ENCODE measurements at regions not wholly inside any gene's neighbourhood (a gene's known extent, or its start where the extent isn't known, plus 50 kb on each side); places are given as distances from the start of the nearest gene placed in this dataset.

DNA sequence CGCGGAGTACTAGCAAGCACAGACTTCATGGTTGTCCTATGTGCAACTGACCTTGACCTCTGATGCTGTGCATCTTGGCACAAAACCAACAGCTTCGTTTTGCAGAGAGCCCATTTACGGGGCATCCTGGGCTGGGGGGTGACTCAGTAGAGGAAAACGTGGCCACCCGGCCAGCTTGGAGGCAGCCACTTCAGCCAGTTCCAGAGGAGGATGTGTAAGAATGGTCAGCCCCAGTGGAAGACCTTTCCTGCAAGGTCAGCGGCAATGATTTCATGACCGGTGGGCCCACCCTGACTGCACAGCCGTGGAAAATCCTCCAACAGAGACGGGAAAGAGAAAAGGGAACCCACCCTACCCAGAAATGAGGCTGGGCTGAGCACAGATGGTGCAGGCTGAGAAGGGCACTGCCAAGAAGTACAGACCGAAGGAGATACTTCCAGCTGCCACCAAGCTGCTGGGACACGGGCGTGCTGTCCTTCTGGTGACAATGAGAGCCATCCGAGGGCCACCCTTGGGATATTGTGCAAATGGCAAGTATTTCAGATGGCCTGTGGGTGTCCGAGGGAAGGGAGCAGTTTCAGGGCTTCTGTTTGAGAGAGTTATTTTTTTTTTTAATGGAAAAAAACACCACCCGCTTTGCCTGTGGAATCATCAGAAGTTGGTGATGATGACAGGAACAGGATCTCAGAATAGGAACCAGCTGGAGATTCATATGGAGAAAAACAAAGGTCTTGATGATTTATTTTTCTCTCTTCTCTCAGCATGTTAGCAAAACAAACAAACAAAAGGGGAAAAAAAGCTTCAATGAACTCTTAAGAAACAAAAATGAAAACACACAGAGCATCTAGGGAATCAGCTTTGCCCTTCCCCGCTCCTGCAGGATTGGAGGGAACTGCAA lies 120.2 kb upstream of the RFLNA start:
- Mint-ChIP-seq H3K4me3 (no peak overlapping the region), H3K4me1 (no peaks in the 10 kb centered on the region), H3K9me3 (no peaks in the 10 kb centered on the region), H3K27ac (no peak overlapping the region), H3K36me3 (no peaks in the 10 kb centered on the region)
- ATAC-seq (no peak), DNase-seq (ENCODE audit: low spot score in 2 of 2) (no peak)

DNA sequence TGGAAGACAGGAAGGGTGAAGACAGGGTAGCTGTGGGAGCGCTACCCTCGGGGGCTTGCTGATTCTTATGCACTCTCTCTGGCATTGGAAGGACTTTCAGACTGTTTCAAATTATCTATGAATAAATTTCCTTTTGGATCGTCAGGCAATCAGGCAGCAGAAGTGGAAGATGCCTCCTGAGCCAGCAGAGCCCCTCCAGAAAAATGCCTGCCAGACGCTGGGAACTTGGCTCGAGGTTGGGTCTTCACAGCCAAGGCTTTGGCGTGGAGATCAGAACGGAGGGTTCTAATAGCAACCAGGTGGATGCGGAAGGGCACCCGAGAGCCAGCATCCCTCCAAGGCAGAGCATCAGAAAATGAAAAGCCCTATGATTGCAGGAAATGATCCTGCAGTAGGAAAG lies 119.2 kb upstream of the RFLNA start:
- ATAC-seq (no peak), DNase-seq (ENCODE audit: low spot score in 2 of 2) (no peak)
- H3K4me3 Mint-ChIP-seq: no peak overlapping the region
- H3K4me1 Mint-ChIP-seq: no peaks in the 10 kb centered on the region
- no peaks in the 10 kb centered on the region for H3K9me3 Mint-ChIP-seq
- H3K36me3 Mint-ChIP-seq: no peaks in the 10 kb centered on the region
- no peak overlapping the region for H3K27ac Mint-ChIP-seq

DNA sequence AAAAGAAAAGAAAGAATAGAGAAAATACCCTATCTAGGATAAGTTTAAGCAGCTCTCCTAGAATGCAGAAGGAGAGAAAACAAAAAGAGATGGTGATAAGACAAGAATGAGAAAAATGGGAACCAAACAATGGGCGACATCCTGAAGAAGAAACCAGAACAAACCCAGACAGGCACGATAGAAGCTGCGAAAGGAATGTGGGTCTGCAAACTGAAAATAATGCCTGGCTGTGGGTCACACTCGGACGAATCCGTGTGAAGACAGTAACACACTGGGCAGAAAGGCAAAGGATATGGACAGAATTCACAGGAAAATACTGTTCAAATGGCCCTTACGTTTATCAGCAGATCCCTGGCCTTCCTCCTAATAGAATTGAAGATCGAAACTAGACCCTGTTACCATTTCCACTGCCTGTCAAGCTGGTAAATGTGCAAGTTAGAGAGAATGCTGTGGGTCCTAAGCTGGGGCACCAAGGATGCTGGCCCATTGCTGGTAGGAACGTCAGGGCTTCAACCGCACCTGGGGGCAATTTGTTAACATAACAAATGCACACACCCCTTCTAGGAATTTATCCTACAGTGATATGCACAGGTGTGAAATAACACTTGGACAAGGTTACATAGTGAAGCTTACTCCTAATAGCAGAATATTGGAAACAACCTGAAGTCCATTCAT lies 117.5 kb upstream of the RFLNA start:
- DNase-seq (ENCODE audit: low spot score in 2 of 2) (no peak), ATAC-seq (no peak)
- H3K4me3 Mint-ChIP-seq: no peak overlapping the region
- no peak overlapping the region for H3K27ac Mint-ChIP-seq
- no peaks in the 10 kb centered on the region for H3K9me3 Mint-ChIP-seq
- H3K36me3 Mint-ChIP-seq: no peaks in the 10 kb centered on the region
- H3K4me1 Mint-ChIP-seq: no peaks in the 10 kb centered on the region

DNA sequence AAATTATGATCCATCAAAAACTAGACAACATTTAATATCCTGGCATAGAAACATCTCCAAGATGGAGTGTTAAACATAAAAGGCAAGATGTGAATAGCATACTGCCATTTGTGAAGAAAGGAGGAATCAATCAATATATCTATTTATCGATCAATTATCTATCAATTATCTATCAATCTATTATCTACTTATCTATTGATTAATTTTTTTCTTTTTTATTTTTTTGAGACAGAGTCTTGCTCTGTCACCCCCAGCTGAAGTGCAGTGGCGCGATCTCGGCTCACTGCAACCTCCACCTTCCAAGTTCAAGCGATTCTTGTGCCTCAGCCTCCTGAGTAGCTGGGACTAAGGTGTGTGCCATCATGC lies 117.0 kb upstream of the RFLNA start:
- no peaks in the 10 kb centered on the region for H3K36me3 Mint-ChIP-seq
- H3K4me1 Mint-ChIP-seq: no peaks in the 10 kb centered on the region
- H3K4me3 Mint-ChIP-seq: no peak overlapping the region
- DNase-seq (ENCODE audit: low spot score in 2 of 2) (no peak), ATAC-seq (no peak)
- no peak overlapping the region for H3K27ac Mint-ChIP-seq
- H3K9me3 Mint-ChIP-seq: no peaks in the 10 kb centered on the region

DNA sequence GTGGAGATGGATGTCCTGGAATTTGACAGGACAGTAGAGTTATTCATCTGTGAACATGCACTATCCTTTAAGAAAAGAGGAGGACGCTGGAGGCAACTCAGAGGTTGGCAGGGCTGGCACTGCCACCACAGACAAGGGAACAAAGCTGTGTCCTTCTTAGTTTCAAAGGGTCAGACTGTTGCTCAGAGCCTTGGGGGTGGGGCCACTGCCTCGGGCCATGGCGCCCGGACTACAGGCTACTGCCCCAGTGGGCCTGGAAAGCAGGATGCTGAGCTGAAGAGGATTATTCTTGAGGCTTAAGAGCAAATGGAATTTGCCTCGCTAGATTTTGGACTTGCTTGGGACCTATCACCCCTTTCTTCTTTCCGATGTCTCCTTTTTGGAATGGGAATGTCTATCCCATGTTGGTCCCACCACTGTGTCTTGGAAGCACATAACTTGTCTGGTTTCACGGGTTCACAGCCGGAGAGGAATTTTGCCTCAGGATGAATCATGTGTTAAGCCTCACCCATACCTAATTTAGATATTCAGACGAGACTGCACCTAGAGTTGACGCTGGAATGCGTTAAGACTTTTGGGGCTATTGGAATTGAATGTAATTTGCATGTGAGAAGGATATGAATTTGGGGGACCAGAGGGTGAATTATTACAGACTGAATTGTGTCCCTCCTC lies 114.8 kb upstream of the RFLNA start:
- no peak overlapping the region for H3K4me3 Mint-ChIP-seq
- no peaks in the 10 kb centered on the region for H3K9me3 Mint-ChIP-seq
- DNase-seq (ENCODE audit: low spot score in 2 of 2): no peak
- no peak for ATAC-seq
- H3K4me1 Mint-ChIP-seq: no peaks in the 10 kb centered on the region
- H3K36me3 Mint-ChIP-seq: no peaks in the 10 kb centered on the region
- H3K27ac Mint-ChIP-seq: no peak overlapping the region

DNA sequence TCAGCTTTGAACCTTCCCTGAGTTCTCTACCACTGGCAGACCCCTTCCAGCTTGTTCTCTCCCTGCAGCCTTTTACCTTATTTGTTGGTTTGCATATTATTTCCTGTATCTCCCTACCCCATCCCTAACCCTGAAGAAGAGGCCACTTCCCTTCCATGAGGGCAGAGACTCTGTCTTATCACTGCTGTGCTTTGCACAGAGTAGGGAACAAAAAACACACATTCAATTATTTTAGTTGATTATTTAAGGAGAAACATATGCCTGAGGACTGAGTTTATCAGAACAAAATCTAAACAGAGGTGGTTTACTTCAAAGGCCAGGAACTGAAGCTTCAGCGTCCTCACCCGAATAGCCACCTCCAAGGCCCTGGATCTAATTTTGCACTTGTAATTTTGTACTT lies 111.7 kb upstream of the RFLNA start:
- no peaks in the 10 kb centered on the region for H3K9me3 Mint-ChIP-seq
- DNase-seq (ENCODE audit: low spot score in 2 of 2): no peak
- ATAC-seq: no peak
- H3K36me3 Mint-ChIP-seq: no peaks in the 10 kb centered on the region
- H3K4me1 Mint-ChIP-seq: no peaks in the 10 kb centered on the region
- no peak overlapping the region for H3K4me3 Mint-ChIP-seq
- no peak overlapping the region for H3K27ac Mint-ChIP-seq

DNA sequence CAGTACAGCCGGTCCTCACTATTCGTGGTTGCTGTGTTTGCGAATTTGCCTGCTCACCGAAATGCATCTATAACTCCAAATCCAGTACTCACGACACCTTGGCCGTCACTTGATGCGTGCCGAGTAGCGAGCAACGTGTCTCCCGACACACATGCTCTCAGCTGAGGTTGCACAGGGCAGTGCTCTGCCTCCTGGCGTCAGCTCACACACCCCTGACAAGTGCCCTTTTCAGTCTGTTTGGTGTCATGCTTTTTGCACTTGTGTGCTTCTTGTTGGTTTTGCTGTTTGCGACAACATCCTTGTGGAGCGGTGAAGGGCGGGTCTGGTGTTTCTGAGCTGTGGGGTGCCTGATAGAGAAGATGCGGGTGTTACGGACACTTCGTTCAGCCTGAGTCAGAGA lies 110.4 kb upstream of the RFLNA start:
- DNase-seq (ENCODE audit: low spot score in 2 of 2): no peak
- ATAC-seq: no peak
- Mint-ChIP-seq H3K4me3 (no peak overlapping the region), H3K36me3 (no peaks in the 10 kb centered on the region), H3K9me3 (no peaks in the 10 kb centered on the region), H3K4me1 (no peaks in the 10 kb centered on the region), H3K27ac (no peak overlapping the region)

DNA sequence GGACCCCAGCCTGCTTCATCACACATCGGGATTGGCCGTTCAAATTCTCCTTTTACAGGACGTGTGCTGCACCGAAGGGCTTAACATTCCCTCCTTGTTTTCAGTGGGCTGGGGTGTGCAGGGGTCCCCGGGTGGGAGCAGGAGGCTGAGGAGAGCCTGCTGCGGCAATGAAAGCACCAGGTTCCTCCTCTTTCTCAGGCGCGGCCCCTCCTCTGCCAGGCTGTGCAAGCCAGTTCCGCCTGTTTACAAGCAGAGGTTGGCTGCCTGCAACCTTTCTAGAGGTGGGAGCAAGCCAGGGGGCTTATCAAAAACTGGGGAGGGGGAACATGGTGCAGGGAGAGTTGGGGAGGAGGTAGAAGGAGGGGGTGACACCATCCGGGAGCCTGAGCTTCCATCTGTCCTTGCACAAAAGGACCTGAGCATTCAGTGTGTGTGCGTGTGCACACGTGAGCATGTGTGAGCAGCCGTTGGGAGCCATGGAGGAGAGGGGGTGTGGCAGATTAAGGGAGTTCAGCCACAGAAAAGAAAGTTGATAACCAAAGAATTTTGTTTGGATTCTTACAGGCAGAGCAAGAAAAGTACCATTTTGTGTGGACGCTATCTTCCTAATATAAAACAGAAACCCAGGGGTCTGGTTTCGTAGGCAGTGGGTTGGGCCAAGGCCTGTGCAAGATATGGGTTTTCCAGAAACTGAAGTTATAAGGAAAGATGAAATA lies 108.8 kb upstream of the RFLNA start:
- no peak for DNase-seq (ENCODE audit: low spot score in 2 of 2)
- ATAC-seq: no peak
- no peak overlapping the region for H3K27ac Mint-ChIP-seq
- H3K36me3 Mint-ChIP-seq: no peaks in the 10 kb centered on the region
- H3K4me1 Mint-ChIP-seq: no peaks in the 10 kb centered on the region
- H3K9me3 Mint-ChIP-seq: no peaks in the 10 kb centered on the region
- no peak overlapping the region for H3K4me3 Mint-ChIP-seq

DNA sequence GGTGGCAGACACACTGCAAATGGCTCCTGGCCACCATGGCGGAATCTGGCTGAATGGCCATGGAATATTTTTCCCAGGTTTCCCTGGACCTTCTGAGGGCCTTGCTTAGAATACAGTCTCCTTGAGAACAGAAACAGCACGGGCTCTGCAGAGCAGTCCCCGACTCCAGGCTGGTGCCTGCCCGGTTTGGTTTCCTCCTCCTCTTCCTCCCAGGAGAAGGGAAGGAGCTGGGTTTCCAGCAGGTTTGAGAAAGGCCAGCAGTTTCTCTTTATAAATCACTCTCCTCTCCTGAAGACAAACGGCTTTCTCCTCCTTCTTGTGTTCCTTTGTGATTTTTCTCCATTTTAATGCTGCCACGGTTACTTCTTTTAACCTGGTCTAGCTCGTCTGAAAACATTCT lies 106.8 kb upstream of the RFLNA start:
- no peak overlapping the region for H3K27ac Mint-ChIP-seq
- no peaks in the 10 kb centered on the region for H3K4me1 Mint-ChIP-seq
- no peaks in the 10 kb centered on the region for H3K9me3 Mint-ChIP-seq
- no peak for DNase-seq (ENCODE audit: low spot score in 2 of 2)
- ATAC-seq: no peak
- no peak overlapping the region for H3K4me3 Mint-ChIP-seq
- H3K36me3 Mint-ChIP-seq: no peaks in the 10 kb centered on the region

DNA sequence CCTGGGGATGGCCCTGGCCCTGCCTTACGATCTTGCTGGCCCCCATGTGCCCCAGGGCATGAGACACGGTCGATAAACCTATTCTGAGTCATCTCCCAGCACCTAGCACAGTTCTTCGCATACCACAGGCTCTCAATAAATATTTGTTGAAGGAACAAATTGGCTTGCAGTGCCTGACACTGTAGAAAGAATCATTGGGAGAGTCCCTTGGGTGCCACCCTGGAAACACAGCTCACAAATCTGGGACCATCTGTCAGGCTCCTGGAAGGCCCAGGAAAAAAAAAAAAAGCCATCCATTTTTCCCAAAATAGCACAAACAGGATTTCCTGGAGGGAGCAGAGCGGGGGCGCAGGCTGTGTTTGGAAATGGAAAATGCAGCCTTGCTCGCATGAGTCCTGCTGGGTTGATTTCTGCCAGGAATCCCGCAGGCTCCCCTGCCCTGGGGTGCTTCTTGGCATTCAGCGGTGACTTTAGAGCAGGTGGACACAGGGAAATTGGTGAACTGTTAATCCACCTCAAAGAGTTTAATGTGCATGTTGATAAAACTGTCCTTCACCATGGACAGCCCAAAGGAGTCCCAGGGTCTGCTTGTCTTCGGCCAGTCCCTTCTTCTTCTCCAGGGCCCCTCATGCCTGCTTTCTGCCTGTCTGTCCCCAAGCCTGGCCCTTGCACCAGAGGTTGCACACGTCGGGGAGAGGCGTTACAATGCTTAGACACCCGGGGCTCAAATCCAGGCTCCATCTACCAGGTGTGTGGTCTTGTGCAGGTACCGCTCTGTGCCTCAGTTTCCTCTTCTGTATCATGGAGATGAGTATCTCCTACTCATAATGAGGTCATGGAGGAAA lies 106.1 kb upstream of the RFLNA start:
- H3K4me3 Mint-ChIP-seq: no peak overlapping the region
- H3K27ac Mint-ChIP-seq: no peak overlapping the region
- no peak for DNase-seq (ENCODE audit: low spot score in 2 of 2)
- H3K4me1 Mint-ChIP-seq: no peaks in the 10 kb centered on the region
- no peak for ATAC-seq
- H3K36me3 Mint-ChIP-seq: no peaks in the 10 kb centered on the region
- peaks cover 4% of the 10 kb centered on the region for H3K9me3 Mint-ChIP-seq

DNA sequence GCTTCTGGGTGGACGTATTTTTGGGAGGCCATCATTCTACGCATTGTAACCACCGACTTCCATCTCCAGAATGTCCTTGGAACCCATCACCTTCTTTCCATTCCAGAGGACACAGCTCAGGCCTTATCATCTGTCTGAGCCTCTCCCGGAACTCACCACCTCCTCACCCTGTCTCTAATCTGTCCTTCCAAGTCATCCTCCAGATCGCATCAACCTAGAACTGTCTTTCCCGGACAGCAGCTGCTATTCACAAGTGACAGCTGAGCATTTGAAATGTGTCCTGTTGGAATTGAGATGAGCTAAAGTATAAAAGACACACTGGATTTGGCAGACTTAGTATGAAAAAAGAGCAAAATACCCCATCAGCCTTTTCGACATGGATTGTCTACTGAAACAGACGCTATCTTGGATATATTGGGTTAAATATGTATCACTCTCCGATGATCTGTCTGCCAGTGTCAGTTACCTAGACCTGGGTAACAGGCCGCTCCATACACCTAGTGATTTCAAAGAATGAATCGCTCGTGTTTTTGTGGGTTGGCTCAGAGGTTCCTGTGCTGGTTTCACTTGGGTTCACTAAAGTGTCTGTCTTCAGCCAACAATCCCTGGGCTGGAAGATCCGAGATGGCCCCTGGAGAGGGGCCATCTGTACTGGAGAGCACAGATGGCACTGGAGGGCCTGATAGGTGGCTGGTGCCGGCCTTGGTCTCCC lies 104.4 kb upstream of the RFLNA start:
- Mint-ChIP-seq H3K9me3 (peaks cover 4% of the 10 kb centered on the region), H3K4me1 (no peaks in the 10 kb centered on the region), H3K27ac (no peak overlapping the region), H3K36me3 (no peaks in the 10 kb centered on the region), H3K4me3 (no peak overlapping the region)
- ATAC-seq (peak; percentile 45), DNase-seq (ENCODE audit: low spot score in 2 of 2) (no peak)

DNA sequence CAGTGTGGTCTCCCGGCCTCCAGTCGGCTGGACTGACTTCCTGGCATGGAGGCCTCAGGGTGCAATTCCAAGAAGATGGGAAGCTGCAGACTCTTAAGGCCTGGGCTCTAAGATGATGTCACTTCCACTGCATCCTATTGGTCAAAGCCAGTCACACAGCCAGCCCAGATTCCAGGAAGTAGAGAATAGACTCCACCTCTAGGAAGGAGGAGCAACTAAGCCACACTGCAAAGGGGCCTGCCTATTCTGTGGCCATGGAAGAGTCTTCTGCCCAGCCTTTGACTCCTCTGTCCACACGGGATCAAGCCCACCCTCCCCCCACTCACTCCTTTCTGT lies 103.9 kb upstream of the RFLNA start:
- H3K27ac Mint-ChIP-seq: no peak overlapping the region
- ATAC-seq (peak; percentile 61), DNase-seq (ENCODE audit: low spot score in 2 of 2) (no peak)
- H3K4me1 Mint-ChIP-seq: no peaks in the 10 kb centered on the region
- H3K9me3 Mint-ChIP-seq: peaks cover 4% of the 10 kb centered on the region
- no peak overlapping the region for H3K4me3 Mint-ChIP-seq
- no peaks in the 10 kb centered on the region for H3K36me3 Mint-ChIP-seq

DNA sequence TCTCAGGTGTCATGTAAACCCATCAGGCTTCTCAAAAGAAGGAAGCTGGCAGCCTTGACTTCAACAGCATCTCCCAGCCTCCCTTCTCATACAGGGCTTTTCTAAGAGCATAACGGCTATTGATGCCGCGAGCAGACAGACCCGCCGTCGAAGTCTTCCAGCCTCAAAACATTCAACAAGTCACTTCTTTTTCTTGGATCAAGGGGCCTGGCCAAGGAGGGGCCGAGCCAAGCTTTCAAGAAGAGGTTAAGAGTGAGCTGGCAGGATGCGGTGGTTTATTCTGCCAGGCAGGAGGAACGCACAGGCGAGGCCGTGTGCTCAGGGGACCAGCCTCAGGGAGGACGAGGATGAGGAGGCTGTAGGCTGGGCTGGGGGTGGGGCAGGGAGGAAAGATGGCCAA lies 102.9 kb upstream of the RFLNA start:
- Mint-ChIP-seq H3K9me3 (peaks cover 4% of the 10 kb centered on the region), H3K4me3 (no peak overlapping the region), H3K27ac (no peak overlapping the region), H3K4me1 (no peaks in the 10 kb centered on the region), H3K36me3 (no peaks in the 10 kb centered on the region)
- ATAC-seq (no peak), DNase-seq (ENCODE audit: low spot score in 2 of 2) (no peak)

DNA sequence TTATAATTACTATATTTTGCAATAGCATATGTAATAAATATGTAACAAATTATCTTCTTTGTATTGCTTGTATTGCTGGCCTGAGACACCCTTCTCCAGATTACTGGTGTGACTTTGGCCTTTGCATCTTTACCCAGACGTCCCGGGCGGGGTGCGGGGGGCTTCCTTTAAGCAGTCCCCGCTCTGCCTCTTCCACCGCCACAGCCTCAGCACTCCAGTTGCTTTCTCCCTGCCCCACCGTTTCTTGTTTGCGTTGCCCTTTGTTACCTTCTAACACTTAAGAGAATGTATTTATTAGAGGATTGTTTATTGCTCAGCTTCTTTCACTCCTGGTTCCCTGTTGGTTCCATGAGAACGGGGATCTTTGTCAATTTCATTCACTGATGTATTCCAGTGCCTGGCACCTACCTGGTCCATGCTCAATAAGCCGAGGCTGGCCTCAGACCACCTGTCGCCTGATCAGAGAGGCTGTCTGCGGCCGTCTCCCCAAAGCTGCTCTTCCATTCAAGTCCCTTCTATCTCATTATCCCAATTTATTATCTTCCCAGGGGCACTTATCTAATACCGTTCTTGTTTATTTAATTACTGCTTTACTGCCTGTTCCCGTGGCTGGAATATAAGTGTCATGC lies 100.5 kb upstream of the RFLNA start:
- no peak for DNase-seq (ENCODE audit: low spot score in 2 of 2)
- Mint-ChIP-seq H3K9me3 (peaks cover 8% of the 10 kb centered on the region), H3K36me3 (no peaks in the 10 kb centered on the region), H3K4me3 (no peak overlapping the region), H3K27ac (no peak overlapping the region), H3K4me1 (no peaks in the 10 kb centered on the region)
- no peak for ATAC-seq
